ENCODE measurements at regions not wholly inside any gene's neighbourhood (a gene's known extent, or its start where the extent isn't known, plus 50 kb on each side); places are given as distances from the start of the nearest gene placed in this dataset.

DNA sequence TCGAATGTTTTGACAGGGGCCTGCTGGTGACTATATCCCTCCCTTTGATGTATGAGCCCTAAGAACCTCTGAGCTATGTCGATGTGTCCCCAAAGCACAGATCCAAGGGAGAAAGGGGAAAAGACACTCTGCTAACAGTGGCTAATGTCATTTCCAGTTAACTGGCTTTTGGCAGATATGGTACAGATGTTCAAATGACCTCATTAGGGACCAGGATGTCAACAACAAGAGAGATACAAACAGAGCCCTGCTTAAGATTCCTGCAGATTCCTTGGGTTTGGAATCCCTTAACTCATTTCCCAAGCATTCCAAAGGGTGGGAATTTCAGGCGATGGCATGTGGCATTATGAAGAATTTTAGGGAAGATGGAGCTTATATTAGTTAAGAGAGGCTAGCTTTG is 517.3 kb downstream of the SOX6 start:
- TF ChIP-seq POLR2A (IDR thresholded peaks at IDR 0.05): no peak
- TF ChIP-seq, protein P1, sequence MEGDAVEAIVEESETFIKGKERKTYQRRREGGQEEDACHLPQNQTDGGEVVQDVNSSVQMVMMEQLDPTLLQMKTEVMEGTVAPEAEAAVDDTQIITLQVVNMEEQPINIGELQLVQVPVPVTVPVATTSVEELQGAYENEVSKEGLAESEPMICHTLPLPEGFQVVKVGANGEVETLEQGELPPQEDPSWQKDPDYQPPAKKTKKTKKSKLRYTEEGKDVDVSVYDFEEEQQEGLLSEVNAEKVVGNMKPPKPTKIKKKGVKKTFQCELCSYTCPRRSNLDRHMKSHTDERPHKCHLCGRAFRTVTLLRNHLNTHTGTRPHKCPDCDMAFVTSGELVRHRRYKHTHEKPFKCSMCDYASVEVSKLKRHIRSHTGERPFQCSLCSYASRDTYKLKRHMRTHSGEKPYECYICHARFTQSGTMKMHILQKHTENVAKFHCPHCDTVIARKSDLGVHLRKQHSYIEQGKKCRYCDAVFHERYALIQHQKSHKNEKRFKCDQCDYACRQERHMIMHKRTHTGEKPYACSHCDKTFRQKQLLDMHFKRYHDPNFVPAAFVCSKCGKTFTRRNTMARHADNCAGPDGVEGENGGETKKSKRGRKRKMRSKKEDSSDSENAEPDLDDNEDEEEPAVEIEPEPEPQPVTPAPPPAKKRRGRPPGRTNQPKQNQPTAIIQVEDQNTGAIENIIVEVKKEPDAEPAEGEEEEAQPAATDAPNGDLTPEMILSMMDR (IDR thresholded peaks at IDR 0.05): no peak
